IPS-18c (cell line): ENCODE measurements at regions not wholly inside any gene's neighbourhood (a gene's known extent, or its start where the extent isn't known, plus 50 kb on each side); places are given as distances from the start of the nearest gene placed in this dataset.
"Not testable (repeated sequence)": the region's sequence is repeated elsewhere in the genome, so short reads cannot be mapped to it uniquely, and the experiment has no call there.

Experiments used
- H3K4me3 ChIP-seq: 2 replicates; pipeline ENCODE4 v1.7.0; 2013; ENCODE audit warnings: low read depth, mild to moderate bottlenecking, low read length, moderate library complexity; ENCODE audit not compliant: insufficient read depth
- H3K9me3 ChIP-seq: one replicate; pipeline ENCODE4 v1.6.1; 2013; ENCODE audit warnings: mild to moderate bottlenecking, low read length, moderate library complexity; ENCODE audit not compliant: control insufficient read depth, insufficient read depth

DNA sequence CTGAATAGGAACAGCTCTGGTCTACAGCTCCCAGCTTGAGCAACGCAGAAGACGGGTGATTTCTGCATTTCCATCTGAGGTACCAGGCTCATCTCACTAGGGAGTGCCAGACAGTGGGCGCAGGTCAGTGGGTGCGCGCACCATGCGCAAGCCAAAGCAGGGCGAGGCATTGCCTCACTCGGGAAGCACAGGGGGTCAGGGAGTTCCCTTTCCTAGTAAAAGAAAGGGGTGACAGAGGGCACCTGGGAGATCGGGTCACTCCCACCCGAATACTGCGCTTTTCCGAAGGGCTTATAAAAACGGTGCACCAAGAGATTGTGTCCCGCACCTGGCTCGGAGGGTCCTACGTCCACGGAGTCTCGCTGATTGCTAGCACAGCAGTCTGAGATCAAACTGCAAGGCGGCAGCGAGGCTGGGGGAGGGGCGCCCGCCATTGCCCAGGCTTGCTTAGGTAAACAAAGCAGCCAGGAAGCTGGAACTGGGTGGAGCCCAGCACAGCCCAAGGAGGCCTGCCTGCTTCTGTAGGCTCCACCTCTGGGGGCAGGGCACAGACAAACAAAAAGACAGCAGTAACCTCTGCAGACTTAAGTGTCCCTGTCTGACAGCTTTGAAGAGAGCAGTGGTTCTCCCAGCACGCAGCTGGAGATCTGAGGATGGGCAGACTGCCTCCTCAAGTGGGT lies 599.2 kb downstream of the REEP3 start:
- not testable (repeated sequence) for H3K9me3 ChIP-seq, H3K4me3 ChIP-seq

GRCh38 chr10:64130152-64130551 lies 609.0 kb downstream of the REEP3 start:
- Histone ChIP-seq H3K4me3 (no peak overlapping the region), H3K9me3 (no peaks in the 10 kb centered on the region)

- H3K4me3 ChIP-seq = no peak overlapping the region
- no peaks in the 10 kb centered on the region for H3K9me3 ChIP-seq
These were observed 613.5 kb downstream of the REEP3 start for GRCh38 chr10:64134676-64135075.

DNA sequence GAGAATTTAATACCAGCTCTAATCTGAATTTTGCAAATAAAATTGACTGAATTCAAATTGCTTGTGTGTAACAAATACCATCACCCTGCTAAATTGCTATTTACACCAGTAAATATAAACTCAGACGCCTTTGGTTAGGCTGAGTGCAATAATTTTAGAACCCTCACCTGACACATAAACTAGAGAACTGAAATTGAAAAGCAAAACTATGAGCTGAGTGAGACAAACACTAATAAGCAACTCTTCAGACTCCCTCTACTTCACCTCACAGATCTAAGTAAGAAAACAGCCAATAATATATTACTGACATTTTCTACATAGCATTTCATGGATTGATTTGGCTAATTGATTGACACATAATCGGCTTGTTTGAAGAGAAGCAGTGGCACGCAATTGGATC lies 621.2 kb downstream of the REEP3 start:
- no peaks in the 10 kb centered on the region for H3K9me3 ChIP-seq

DNA sequence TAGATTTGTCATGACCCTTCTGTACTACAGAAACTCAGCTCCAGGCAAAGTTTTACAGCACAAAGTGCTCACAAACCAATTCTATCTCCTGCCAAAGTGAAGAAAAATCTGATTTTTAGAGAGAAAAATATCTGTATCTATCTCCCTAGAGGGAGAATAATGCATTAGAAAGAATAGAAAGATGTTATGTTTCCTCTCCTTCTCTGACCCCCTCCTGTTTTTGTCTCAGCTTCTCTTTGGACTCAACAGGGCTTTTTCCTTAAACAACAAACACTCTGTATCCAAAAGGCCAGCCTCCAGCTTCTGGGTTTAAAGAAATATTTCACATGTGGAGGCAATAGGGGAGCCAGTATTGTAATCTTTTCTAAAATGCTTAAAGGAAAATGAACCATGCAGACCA lies 627.4 kb downstream of the REEP3 start:
- no peak overlapping the region for H3K4me3 ChIP-seq
- no peaks in the 10 kb centered on the region for H3K9me3 ChIP-seq

More for the DNA sequence above, 621.2 kb downstream of the REEP3 start:
- H3K4me3 ChIP-seq = no peak overlapping the region

DNA sequence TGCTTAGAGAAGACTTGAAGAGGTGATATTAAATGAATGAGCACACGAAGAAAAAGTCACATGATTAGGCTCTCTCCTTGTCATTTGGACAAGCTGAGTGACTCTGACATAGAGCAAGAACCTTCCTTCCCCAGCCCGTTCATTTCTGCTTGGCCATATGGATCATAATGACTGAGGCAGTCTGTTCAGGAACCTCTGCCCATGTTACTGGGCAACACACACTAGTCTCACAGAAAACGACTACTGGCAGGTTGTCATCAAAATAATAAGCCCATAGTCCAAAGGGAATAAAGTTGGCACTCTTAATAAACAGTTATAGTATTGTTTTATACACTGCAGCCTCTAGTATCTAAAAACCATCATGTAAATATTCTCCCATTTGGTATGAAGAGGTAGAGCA lies 635.0 kb downstream of the REEP3 start:
- H3K9me3 ChIP-seq = no peaks in the 10 kb centered on the region
- no peak overlapping the region for H3K4me3 ChIP-seq

- H3K4me3 ChIP-seq = no peak overlapping the region
- H3K9me3 ChIP-seq = no peaks in the 10 kb centered on the region
These were observed 637.4 kb downstream of the REEP3 start for GRCh38 chr10:64158551-64158950.

DNA sequence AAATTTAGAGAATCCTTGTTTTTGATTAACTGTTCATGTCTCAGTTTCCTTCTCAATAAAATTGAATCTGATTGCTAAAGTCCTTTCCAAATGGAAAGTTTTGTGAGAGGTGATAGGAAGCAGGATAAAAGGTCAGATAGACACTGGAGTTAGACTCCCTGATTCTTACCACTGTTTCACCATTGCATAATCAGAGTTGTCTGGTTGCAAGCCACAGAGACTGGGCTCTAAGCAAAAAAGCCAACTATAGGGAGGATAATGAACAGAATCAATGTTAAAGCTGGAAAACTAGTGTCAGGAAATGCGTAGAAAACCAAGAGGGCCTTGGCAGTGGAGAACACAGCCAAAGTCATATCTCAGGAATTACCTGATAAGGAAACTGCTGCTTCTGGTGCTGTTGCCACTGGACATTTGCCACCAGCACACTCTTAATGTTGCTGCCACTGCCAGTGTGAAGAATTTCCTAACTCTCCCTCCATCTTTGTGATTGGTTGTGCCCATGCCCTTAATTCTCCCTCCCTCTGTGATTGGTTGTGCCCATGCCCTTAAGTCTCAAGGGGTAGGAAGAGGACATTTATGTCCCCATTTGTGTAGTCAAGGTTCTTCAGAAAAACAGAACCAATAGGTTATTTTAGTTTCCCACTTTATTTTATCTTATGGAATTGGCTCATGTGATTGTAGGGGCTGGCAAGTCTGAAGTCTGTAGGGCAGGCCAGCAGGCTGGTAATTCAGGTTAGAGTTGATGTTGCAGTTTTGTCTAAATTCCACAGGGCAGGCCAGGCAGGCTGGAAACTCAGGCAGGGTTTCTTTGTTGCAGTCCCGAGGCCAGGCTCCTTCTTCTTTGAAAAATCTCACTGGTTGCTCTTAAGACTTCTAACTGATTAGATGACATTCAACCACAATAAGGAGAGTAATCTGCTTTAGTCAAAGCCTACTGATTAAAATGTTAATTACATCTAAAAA lies 639.0 kb downstream of the REEP3 start:
- H3K9me3 ChIP-seq = no peaks in the 10 kb centered on the region
- no peak overlapping the region for H3K4me3 ChIP-seq

- Histone ChIP-seq H3K9me3 (no peaks in the 10 kb centered on the region), H3K4me3 (no peak overlapping the region)
These were observed 649.6 kb downstream of the REEP3 start for GRCh38 chr10:64170791-64171190.

GRCh38 chr10:64173826-64174225 lies 652.6 kb downstream of the REEP3 start:
- Histone ChIP-seq H3K4me3 (no peak overlapping the region), H3K9me3 (no peaks in the 10 kb centered on the region)

DNA sequence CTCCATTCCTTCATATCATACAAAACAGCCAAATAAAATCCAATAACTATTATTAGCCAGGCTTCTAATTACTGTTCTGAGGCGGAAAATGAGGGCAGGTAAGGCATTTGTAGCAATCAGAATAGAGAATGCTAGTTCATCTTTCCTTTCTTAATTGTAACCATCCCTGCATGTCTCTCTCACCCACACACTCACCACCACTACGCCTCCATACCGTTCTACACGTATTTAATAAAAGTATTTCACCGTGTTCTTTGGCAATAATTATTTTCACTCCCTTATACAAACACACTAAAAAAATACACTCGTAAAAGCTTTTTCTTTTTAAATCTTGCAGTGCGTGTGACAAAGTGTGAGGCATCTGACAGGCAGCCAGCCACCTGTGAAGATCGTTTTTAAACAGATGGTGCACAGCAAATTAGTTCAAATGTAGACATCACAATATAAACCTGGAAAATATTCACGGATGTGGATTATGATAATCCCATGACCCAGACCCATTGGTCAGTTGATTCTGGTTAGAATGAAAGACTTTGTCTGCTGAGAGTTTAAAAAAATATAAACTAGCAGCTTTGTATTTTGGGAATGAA lies 653.6 kb downstream of the REEP3 start:
- H3K4me3 ChIP-seq = no peak overlapping the region
- H3K9me3 ChIP-seq = no peaks in the 10 kb centered on the region

GRCh38 chr10:64175271-64175962 lies 654.2 kb downstream of the REEP3 start:
- Histone ChIP-seq H3K9me3 (no peaks in the 10 kb centered on the region), H3K4me3 (no peak overlapping the region)

DNA sequence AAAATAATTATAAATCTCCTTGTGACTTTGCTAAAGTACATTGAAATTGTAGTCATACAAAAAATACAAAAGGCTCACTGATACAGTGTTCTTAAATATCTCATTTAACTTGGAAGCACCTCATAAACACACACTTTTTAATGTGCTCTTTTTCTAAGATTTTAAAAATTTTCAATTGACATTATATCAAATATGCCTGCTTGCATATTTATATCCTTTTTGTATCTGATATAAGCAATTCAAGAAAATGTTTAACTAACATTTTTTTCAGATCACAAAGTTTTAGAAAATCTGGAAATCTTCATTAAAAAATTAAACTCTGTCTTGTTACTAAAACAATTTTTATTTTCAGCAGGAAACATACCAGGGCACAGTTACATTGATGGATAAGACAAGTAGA lies 661.5 kb downstream of the REEP3 start:
- no peak overlapping the region for H3K4me3 ChIP-seq
- H3K9me3 ChIP-seq = no peaks in the 10 kb centered on the region

- no peak overlapping the region for H3K4me3 ChIP-seq
- peaks cover 3% of the 10 kb centered on the region for H3K9me3 ChIP-seq
These were observed 670.1 kb downstream of the REEP3 start for GRCh38 chr10:64191286-64191685.

GRCh38 chr10:64196638-64197315 lies 675.6 kb downstream of the REEP3 start:
- Histone ChIP-seq H3K4me3 (no peak overlapping the region), H3K9me3 (peaks cover 6% of the 10 kb centered on the region)

DNA sequence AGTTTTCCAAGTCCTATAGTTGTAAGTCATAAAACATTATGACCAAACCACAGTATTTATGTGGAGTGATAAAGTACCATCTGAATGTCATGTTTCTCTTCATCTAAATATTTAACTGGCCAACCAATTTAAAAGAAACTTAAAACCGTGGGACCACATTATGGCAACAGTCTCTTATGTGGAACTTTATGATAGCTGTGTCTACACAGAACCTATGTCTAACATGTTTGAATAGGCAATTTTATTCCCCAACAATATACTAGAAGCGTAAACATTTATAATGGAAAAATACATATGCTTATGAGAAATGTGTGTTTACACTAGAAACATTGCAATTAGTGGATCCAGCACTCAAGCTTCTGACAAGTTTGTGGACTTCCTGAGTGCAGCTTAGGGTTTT lies 680.7 kb downstream of the REEP3 start:
- H3K4me3 ChIP-seq = no peak overlapping the region
- H3K9me3 ChIP-seq = peaks cover 3% of the 10 kb centered on the region

DNA sequence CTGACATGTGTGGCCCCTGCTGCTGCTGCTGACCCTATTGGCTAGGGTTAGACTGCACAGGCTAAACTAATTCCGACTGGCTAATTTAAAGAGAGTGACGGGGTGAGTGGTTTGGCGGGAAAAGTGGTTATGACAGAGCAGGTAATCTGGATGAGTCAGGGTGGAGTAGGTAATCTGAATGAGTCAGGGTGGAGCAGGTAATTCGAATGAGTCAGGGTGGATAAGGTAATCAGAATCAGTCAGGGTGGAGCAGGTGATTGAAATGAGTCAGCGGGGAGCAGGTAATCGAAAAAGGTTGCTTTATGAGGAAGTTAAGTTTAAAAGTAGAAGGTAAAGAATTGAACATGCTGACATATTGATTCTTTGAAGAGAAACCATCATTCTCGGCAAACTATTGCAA lies 683.3 kb downstream of the REEP3 start:
- not testable (repeated sequence) for H3K4me3 ChIP-seq, H3K9me3 ChIP-seq
